BJ (cell line): ENCODE measurements at regions not wholly inside any gene's neighbourhood (a gene's known extent, or its start where the extent isn't known, plus 50 kb on each side); places are given as distances from the start of the nearest gene placed in this dataset.

Experiments used
- CTCF ChIA-PET: fragments of 350-600 bp; formaldehyde crosslinking; extraction: SDS; loops from one replicate; lab custom pipeline; 2021; ENCODE audit warnings: antibody characterized with exemption, inconsistent platforms; lab: Yijun Ruan, JAX
- POLR2A ChIA-PET: fragments of 300-600 bp; sonication (Branson Sonifier 250); formaldehyde crosslinking; extraction: SDS; loops from one replicate; lab custom pipeline; 2021; ENCODE audit warnings: antibody characterized with exemption; lab: Charles Lee
- DNase-seq: peaks from one replicate; pipeline ENCODE4 v3.0.0-alpha.2; 2011; ENCODE audit warnings: low read depth
- H3K27me3 ChIP-seq: 2 replicates; pipeline ENCODE4 v1.6.0; 2011; ENCODE audit warnings: low read length; ENCODE audit not compliant: control insufficient read depth, insufficient read depth
- H3K36me3 ChIP-seq: 2 replicates; pipeline ENCODE4 v1.5.1; 2011; ENCODE audit warnings: low read length; ENCODE audit not compliant: control insufficient read depth, insufficient read depth
- H3K4me3 ChIP-seq: 2 replicates; pipeline ENCODE4 v1.5.1; 2011; ENCODE audit warnings: low read depth, mild to moderate bottlenecking, control low read depth, low read length
- TF ChIP-seq, protein P1 (sequence below): IDR thresholded peaks from 2 replicates; pipeline ENCODE4 v1.5.1; 2011; ENCODE audit warnings: low read depth, mild to moderate bottlenecking, control low read depth, inconsistent platforms, low read length, moderate library complexity; ENCODE audit not compliant: insufficient read depth

DNA sequence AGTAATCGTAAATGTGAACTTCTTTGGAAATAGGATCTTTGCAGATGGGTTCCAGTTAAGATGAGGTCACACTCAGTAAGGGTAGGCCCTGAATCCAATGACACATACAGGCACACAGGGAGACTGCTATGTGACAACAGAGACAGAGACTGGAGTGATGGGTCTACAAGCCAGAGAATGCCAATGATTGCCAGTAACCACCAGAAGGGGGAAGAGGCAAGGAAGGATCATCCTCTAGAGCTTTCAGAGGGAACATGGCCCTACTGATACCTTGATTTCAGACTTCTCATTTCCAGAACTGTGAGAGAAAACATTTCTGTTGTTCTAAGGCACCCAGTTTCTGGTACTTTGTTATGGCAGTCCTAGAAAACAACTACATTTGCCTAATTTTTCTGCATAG lies 73.1 kb upstream of the CCDC160 start:
- POLR2A ChIA-PET, result no interaction called here
- CTCF ChIA-PET, result no interaction called here
- H3K27me3 ChIP-seq, result no peaks in the 10 kb centered on the region

DNA sequence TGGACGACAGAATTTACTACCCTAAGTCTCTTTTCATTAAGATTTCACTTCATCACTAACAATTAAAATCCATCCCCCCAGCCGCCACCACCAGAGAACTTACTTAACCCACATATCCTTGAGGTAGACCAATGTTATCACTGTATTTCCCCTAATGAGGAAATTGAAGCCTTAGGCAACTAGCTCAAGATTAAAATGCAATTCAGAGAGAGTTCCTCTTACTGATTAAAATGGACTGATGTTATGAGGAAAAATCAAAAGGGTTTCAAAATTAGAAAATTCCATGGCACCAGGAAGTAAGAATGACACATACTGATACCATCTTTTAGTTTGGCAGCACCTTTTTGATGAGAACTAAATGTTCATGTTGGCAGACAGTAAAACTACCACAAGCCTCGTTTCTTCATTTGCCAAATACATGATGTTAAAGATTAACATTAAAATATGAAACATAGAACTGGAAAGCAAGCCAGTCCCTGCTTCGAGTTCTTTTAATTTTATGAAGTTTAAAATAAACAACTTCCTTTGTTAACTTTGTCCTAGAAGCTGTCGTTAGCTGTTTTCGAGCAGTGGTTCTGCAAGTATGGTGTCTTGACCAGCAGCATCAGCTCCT lies 69.3 kb upstream of the CCDC160 start:
- no peak for DNase-seq
- POLR2A ChIA-PET, result no interaction called here
- H3K36me3 ChIP-seq, result no peaks in the 10 kb centered on the region
- CTCF ChIA-PET, result interaction anchor here (0.9 kb wide), 1 partner anchor 23 kb away, joined by 3 read pairs; no protein-coding TSS in a partner anchor
- TF ChIP-seq, protein P1, sequence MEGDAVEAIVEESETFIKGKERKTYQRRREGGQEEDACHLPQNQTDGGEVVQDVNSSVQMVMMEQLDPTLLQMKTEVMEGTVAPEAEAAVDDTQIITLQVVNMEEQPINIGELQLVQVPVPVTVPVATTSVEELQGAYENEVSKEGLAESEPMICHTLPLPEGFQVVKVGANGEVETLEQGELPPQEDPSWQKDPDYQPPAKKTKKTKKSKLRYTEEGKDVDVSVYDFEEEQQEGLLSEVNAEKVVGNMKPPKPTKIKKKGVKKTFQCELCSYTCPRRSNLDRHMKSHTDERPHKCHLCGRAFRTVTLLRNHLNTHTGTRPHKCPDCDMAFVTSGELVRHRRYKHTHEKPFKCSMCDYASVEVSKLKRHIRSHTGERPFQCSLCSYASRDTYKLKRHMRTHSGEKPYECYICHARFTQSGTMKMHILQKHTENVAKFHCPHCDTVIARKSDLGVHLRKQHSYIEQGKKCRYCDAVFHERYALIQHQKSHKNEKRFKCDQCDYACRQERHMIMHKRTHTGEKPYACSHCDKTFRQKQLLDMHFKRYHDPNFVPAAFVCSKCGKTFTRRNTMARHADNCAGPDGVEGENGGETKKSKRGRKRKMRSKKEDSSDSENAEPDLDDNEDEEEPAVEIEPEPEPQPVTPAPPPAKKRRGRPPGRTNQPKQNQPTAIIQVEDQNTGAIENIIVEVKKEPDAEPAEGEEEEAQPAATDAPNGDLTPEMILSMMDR, result no peak
- no peak overlapping the region for H3K4me3 ChIP-seq
- no peaks in the 10 kb centered on the region; the same call in 1 of the 2 replicates for H3K27me3 ChIP-seq

More for the DNA sequence above, 73.1 kb upstream of the CCDC160 start:
- no peak for DNase-seq
- TF ChIP-seq, protein P1, result no peak
- Histone ChIP-seq H3K4me3 (no peak overlapping the region), H3K36me3 (no peaks in the 10 kb centered on the region)

DNA sequence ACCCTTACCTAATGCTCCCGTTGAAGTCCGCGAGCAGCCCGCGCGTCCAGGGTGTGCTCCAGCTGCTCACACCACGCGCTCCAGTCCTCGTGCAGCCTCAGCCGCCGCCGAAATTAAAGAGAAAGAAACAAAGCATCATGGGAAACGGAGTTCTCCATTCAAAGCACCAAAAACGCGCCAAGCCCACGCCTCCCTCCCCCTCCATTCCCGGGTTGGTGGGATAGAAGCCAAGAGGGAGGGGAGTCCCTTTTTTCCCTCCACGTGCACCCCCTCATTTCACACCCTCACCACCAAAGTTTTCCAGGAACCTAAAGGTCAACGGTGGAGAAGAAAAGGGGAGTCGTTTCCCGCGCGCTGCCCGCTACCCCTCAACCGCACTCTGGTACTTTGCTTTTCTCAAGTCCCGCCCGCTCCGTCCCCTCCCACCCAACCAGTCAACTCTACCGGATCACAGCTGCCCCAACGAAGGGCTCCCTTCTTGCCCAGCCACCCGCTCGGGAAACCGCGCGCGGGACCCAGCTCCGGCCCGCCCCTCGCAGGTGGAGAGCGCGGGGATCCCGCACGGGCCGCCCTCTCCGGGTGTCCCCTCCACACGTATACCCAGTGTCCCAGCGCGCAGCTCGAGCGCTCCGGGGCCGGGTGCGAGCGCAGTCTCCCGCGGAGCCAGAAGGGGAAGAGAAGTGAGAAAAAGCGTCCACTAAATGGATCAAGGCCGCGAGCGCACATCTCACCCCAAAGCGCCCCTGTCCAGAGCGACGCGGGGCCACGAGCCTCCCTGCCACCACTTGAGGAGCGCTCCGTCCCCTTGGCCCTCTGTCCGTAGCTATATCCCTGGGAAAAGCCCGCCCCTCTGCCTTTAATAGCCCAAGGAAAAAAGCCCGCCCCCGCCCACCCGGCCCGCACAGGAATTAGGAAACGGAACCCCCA lies 65.1 kb upstream of the CCDC160 start:
- Histone ChIP-seq H3K36me3 (no peaks in the 10 kb centered on the region), H3K4me3 (peak overlapping the region; percentile 36), H3K27me3 (peaks cover 7% of the 10 kb centered on the region)
- TF ChIP-seq, protein P1, result no peak
- CTCF ChIA-PET, result no interaction called here
- POLR2A ChIA-PET, result no interaction called here
- DNase-seq, result no peak

DNA sequence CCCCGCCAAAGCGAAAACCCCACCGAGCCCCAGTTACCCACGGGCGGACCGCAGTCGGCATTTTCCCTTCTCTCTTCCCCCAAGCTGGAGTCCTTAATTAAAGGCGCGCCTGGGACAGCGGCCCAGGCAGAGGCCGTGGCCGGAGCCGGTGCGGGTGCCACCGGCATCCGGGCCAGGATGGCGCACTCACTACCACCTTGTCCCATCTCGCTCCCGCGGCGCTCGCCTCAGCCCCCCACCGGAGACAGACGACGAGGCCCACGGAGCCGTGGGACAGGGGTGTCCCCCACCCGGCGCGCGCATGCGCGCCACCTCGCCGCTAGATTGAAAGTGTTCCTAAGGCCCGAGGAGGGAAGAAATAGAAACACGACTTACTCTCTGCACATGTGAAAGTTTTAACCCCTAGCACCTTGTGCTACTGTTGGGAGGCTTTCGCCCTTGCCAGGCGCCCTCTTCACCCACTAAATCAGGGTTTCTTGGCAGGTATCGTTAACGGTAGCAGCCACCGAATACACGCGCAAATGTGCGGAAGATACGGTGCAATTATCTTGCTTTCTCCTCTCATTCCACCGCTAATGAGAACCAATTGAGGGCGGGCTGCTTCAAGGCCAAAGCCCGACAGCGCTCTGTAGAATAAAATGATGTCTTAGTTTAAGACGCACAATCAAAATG lies 64.3 kb upstream of the CCDC160 start:
- TF ChIP-seq, protein P1, result no peak
- Histone ChIP-seq H3K27me3 (peaks cover 7% of the 10 kb centered on the region), H3K36me3 (no peaks in the 10 kb centered on the region), H3K4me3 (peak overlapping the region; percentile 36)
- ChIA-PET CTCF (no interaction called here), POLR2A (no interaction called here)
- DNase-seq, result no peak
